ENCODE measurements at regions not wholly inside any gene's neighbourhood (a gene's known extent, or its start where the extent isn't known, plus 50 kb on each side); places are given as distances from the start of the nearest gene placed in this dataset.

DNA sequence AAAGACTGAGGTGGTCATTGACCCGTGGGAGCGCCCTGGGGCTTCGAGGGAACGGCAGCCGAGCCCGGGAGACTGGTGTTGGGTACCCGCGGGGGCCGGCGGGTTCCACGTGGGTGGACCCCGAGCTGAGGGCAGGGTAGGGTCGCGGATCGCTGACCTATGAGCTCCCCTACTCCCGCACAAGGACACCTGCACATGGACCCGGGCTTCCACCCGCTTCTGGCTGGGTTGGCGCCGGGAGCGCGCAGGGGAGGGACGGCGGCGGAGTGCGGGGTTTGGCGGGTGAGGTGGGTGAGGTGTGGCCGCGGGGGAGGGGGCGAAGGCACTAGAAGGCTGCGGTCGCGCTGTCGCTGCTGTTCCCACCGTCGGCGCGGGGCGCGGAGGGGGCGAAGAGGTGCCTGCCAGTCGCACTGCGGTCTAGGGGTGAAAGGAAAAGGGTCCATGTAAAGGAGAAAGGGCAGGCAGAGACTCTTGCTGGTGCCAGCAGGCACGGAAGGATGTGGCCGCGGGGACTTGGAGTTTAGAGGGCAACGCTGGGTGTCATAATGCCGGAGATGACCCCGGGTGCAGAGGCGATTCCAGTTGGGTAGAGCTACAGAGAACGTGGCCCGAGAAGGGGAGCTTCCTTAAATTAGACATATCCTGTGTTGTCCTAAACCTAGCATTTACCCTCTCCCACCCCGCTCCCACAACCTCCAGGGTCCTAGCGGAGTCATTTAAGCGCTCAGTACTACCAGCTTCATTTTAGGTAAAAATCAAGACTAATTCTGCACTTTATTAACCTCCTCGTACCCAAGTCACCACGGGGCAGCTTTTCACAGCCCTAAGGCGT, 245.9 kb upstream of the TOPAZ1 start:
- no peak for DNase-seq

DNA sequence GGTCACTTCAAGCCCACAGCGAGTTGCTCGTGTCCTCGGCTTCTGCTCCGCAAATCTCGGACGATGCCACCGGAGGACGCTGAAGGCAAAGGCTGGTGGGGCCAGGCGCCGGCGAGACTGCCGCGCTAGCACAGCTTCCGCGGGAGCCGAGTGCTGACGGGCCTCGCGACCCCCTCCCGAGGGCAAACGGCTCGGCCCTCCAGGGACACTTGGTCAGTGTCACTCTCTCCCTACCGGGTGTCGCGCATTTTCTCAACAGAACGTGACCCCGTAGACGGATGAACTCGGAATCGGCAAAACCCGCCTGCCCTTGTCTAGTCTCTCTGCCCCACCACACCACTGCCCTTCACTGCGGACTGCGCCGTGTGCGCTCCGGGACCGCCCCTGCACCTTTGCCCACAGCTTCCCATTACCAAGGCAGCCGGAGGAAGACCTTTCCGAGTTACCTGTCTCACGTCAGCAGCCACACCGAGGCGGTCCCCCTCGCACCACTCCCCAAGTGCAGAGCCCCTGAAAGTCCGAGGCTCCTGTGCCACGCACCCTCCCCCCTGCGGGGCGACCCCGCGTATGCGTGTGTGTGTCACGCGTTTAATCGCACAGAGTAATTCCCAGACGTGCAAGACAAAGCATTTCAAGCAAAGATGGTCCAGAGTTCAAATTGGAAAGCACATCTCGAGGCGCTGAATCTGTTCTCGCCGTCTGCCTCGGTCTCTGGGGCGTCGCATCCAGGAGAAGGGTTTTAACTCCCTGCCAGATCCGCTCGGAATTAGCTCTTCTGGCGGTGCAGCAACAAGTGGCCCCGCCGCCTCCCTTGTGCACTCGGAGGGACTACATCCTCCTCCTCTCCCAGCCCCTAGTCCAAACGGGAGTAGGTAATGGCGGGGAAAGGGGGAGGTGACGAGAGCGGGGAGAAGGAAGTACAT, 245.0 kb upstream of the TOPAZ1 start:
- DNase-seq, result no peak

- DNase-seq, result no peak
Observed at GRCh38 chr3:43997316-43997715, 244.4 kb upstream of the TOPAZ1 start.

GRCh38 chr3:43997788-43998369, 243.8 kb upstream of the TOPAZ1 start:
- no peak for DNase-seq

DNA sequence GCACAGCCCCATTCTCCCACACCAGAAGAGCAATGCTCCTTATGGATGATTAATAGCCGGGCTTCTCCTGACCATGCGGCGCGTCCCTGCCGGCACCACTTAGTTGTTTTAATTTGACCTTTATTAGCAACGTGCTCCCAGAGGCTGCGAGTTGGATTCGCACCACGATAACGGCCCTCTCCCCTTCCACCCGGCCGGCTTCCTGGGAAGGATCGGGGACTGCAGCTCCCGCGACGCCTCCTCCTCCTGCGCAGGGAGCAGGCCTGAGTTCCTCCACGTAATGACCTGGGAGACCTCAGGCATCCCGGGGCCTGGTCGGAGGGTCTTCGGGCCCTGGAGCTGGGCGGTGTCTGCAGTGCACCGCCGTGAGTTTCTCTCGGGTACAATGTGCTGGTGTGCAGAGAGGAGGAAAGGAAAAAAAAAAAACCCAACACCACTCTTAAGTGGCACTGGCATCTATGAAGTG, 243.3 kb upstream of the TOPAZ1 start:
- no peak for DNase-seq

- no peak for DNase-seq
Observed at GRCh38 chr3:43998836-43999727, 242.6 kb upstream of the TOPAZ1 start.

DNA sequence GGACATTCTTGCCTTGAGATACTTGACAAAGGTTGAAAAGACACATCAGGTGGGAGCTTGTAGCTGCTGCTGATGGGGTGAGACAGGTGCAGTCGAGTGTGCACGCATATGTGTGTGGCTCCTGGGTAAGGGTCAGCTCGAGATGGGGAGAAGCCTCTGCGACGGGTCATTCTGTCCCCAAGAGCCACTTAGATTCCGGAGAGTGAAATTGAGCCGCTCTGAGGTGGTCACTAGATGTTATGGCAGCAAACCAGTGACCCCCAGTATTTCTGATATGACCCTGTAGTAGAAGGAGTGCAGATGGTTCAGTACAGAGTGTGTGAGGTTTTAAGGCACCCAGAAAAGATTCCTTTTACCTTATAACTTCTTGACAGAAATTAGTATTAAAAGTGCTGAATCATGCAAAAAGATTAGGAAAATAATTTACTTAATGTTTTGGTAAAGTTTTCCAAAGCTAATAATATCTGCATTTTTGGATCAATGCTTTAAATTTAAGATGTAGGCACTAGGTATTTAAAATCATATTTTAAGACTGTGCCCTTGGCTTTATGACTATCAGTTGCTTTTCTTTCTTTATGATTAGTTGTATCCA, 241.9 kb upstream of the TOPAZ1 start:
- DNase-seq, result no peak

DNA sequence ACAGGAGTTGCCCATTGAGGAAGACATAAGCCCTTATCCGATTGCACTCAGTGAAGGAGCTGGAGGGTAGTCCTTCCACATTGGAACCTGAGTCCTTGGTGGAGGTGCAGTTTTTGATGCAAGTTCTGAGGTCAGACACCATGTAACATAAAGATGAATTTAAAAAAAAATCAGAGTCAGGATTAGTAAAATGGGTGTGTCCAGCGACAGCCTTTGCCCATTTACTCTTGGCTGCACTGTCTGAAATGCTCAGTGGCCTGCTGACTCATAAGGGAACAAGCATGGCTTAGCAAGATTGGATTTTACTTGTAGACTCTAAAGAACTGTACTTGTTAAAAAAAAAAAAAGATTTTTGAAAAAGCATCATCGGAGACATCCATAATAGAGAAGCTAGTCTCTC, 241.1 kb upstream of the TOPAZ1 start:
- DNase-seq, result no peak

- DNase-seq, result no peak
Observed at GRCh38 chr3:44001072-44001471, 240.6 kb upstream of the TOPAZ1 start.

- no peak for DNase-seq
Observed at GRCh38 chr3:44003801-44004200, 237.9 kb upstream of the TOPAZ1 start.

GRCh38 chr3:44011680-44012079, 230.0 kb upstream of the TOPAZ1 start:
- no peak for DNase-seq

DNA sequence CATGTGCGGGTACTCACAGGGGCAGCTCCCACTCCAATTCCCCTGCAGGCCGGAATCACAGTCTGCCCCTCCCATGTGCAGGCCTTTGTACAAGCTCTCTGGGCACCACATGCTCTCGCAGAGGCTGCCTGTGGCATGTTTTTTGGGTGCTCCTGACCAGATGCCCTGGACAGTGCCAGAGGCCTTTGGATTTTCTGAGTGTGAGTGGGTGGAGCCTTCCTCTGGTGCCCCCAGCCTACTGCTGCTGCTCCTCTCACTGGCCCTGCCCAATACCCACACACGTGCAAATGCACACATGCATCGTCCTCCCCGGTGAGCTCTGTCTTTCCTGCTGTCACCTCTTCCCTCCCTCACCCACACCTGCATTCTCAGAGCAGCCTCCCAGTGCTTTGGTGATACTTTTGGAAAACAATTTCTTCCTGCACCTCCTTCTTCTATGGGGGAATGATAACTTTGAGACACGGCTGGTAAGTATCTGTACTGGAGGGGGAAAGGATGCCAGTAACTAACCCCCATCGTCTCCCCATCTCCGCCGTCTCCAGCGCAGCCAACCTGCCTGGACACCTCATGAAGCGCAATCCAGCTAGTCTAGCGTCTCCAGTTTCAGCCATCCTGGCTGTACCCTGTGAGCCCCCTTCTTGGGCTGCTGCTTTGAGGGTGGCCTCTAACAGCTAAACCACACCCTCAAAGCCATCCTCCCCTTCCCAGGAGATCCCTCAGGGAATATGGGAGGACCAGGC, 229.4 kb upstream of the TOPAZ1 start:
- DNase-seq, result no peak

DNA sequence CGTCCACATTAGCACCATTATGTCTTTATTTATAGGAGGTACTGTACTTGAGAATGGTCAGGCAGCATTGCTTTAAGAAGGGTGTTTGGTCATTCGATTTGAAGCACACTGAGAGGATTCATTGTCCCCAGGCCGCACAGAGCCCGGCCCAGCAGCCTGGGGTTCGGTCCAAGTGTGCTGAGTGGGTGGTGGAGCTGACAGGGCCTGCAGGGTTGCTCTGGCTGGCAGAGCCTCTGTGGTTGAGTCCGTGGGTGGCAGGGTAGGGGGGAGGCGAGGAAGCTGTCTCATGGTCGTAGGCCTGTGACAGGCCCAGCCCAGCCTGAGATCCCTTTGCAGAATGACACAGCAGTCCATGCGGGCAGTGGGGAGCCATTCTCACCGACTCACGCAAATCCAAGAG, 227.7 kb upstream of the TOPAZ1 start:
- no peak for DNase-seq

- DNase-seq, result no peak
Observed at GRCh38 chr3:44015170-44015569, 226.5 kb upstream of the TOPAZ1 start.

- no peak for DNase-seq
Observed at GRCh38 chr3:44016818-44017217, 224.9 kb upstream of the TOPAZ1 start.

- no peak for DNase-seq
Observed at GRCh38 chr3:44018926-44019325, 222.8 kb upstream of the TOPAZ1 start.

- DNase-seq, result no peak
Observed at GRCh38 chr3:44019736-44020135, 221.9 kb upstream of the TOPAZ1 start.

DNA sequence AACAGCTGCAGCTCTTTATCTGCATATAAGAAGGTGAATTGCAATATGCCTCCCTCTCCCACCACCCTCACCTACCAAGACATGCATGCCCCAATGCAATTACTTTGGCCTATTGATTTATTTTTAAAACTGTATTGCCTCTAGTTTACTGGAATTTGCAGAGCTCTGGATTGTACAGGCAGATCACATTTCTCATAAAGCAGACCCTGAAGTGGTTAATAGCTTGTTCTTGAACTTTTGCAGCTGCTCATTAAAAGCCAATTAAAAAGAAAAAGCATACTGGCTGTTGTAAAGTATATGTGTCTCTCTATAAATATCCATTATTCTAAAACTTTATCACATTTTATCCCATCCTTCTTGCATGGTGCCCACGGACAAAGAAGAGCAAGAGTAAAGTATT, 221.5 kb upstream of the TOPAZ1 start:
- DNase-seq, result no peak

DNA sequence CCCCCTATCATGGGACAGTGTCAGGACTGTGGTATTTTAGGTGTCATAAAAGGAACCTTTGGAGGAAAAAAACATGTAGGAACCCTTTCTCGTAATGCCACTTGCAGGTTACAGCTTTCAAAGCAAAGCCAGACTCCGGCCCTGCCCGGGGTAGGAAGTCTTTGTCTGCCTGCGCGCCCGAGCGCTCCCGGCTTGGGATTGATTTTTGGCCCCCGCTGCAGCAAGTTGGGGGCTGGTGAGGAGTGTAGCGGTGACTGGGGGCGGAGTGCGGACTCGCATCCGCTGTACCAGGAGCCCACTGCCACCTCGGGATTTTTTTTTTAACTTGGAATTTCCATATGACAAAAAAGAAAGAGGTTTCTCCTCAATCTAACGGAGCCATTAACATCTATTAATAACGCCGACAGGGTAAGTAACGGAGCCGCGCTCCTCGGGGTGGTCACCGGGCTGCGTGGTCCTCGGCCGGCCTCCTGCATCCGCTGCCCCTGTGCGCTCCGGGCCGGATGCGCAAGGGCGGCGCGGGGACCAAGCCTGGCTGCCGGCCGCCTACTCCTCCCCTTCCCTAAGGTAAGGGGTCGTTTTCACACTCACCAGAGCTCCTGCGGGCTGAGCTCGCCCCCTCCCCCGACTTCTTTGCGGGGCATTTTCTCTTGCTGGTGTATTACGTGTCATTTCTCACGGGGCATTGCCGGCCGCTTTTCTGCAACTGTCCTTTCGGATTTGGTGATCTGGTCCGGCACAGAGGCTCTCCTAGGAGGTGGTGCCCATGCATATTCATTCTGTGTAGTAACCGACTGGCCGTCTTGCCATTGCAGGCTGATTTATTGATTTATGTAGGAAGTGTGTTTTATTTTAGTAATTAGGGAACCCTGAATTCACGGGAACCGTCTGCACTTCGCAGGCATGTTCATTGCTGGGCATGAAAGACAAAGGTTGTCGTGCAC, 219.8 kb upstream of the TOPAZ1 start:
- DNase-seq, result no peak

GRCh38 chr3:44023961-44024593, 217.6 kb upstream of the TOPAZ1 start:
- no peak for DNase-seq

Data from MV-4-11 (cell line).